ENCODE measurements at regions not wholly inside any gene's neighbourhood (a gene's known extent, or its start where the extent isn't known, plus 50 kb on each side); places are given as distances from the start of the nearest gene placed in this dataset.

GRCh38 chr14:48140804-48141203 lies 465.4 kb upstream of the MDGA2 start:
- Histone ChIP-seq H3K4me3 (ENCODE audit: insufficient read length, low read depth) (no peak overlapping the region), H3K9ac (ENCODE audit: insufficient read length, low read depth) (no peak overlapping the region), H3K36me3 (ENCODE audit: insufficient read depth, insufficient read length, low read length) (no peaks in the 10 kb centered on the region), H3K4me1 (ENCODE audit: insufficient read depth, insufficient read length) (no peaks in the 10 kb centered on the region), H3K27me3 (ENCODE audit: insufficient read depth, insufficient read length) (no peaks in the 10 kb centered on the region), H3K9me3 (ENCODE audit: insufficient read depth, low read length) (no peaks in the 10 kb centered on the region)
- TF ChIP-seq YY1 (IDR thresholded peaks at IDR 0.05; ENCODE audit: insufficient read depth, insufficient read length), result no peak
- TF ChIP-seq ZNF274 (IDR thresholded peaks at IDR 0.05; ENCODE audit: low read depth, low read length), result no peak
- no peak for TF ChIP-seq SUZ12 (IDR thresholded peaks at IDR 0.05; ENCODE audit: extremely low read depth, insufficient read depth, insufficient read length)
- DNase-seq (ENCODE audit: low read depth, low spot score), result no peak

GRCh38 chr14:48129472-48129871 lies 454.1 kb upstream of the MDGA2 start:
- Histone ChIP-seq H3K36me3 (ENCODE audit: insufficient read depth, insufficient read length, low read length) (no peaks in the 10 kb centered on the region), H3K9ac (ENCODE audit: insufficient read length, low read depth) (no peak overlapping the region), H3K4me3 (ENCODE audit: insufficient read length, low read depth) (no peak overlapping the region), H3K4me1 (ENCODE audit: insufficient read depth, insufficient read length) (no peaks in the 10 kb centered on the region), H3K9me3 (ENCODE audit: insufficient read depth, low read length) (no peaks in the 10 kb centered on the region), H3K27me3 (ENCODE audit: insufficient read depth, insufficient read length) (no peaks in the 10 kb centered on the region)
- TF ChIP-seq YY1 (IDR thresholded peaks at IDR 0.05; ENCODE audit: insufficient read depth, insufficient read length), result no peak
- no peak for TF ChIP-seq SUZ12 (IDR thresholded peaks at IDR 0.05; ENCODE audit: extremely low read depth, insufficient read depth, insufficient read length)
- no peak for TF ChIP-seq ZNF274 (IDR thresholded peaks at IDR 0.05; ENCODE audit: low read depth, low read length)
- DNase-seq (ENCODE audit: low read depth, low spot score), result no peak

GRCh38 chr14:48127674-48128073 lies 452.3 kb upstream of the MDGA2 start:
- TF ChIP-seq ZNF274 (IDR thresholded peaks at IDR 0.05; ENCODE audit: low read depth, low read length), result no peak
- TF ChIP-seq YY1 (IDR thresholded peaks at IDR 0.05; ENCODE audit: insufficient read depth, insufficient read length), result no peak
- no peak for TF ChIP-seq SUZ12 (IDR thresholded peaks at IDR 0.05; ENCODE audit: extremely low read depth, insufficient read depth, insufficient read length)
- DNase-seq (ENCODE audit: low read depth, low spot score), result no peak
- Histone ChIP-seq H3K9ac (ENCODE audit: insufficient read length, low read depth) (no peak overlapping the region), H3K4me1 (ENCODE audit: insufficient read depth, insufficient read length) (no peaks in the 10 kb centered on the region), H3K27me3 (ENCODE audit: insufficient read depth, insufficient read length) (no peaks in the 10 kb centered on the region), H3K4me3 (ENCODE audit: insufficient read length, low read depth) (no peak overlapping the region), H3K9me3 (ENCODE audit: insufficient read depth, low read length) (no peaks in the 10 kb centered on the region), H3K36me3 (ENCODE audit: insufficient read depth, insufficient read length, low read length) (no peaks in the 10 kb centered on the region)

- Histone ChIP-seq H3K9ac (ENCODE audit: insufficient read length, low read depth) (no peak overlapping the region), H3K27me3 (ENCODE audit: insufficient read depth, insufficient read length) (no peaks in the 10 kb centered on the region), H3K4me3 (ENCODE audit: insufficient read length, low read depth) (no peak overlapping the region), H3K36me3 (ENCODE audit: insufficient read depth, insufficient read length, low read length) (no peaks in the 10 kb centered on the region), H3K4me1 (ENCODE audit: insufficient read depth, insufficient read length) (no peaks in the 10 kb centered on the region), H3K9me3 (ENCODE audit: insufficient read depth, low read length) (no peaks in the 10 kb centered on the region)
- TF ChIP-seq SUZ12 (IDR thresholded peaks at IDR 0.05; ENCODE audit: extremely low read depth, insufficient read depth, insufficient read length) (no peak), ZNF274 (IDR thresholded peaks at IDR 0.05; ENCODE audit: low read depth, low read length) (no peak), YY1 (IDR thresholded peaks at IDR 0.05; ENCODE audit: insufficient read depth, insufficient read length) (no peak)
- DNase-seq (ENCODE audit: low read depth, low spot score), result no peak
These were observed 450.2 kb upstream of the MDGA2 start for GRCh38 chr14:48125654-48126053.

GRCh38 chr14:48113713-48114112 lies 438.3 kb upstream of the MDGA2 start:
- H3K9ac ChIP-seq (ENCODE audit: insufficient read length, low read depth), result no peak overlapping the region

GRCh38 chr14:48111151-48111550 lies 435.7 kb upstream of the MDGA2 start:
- H3K36me3 ChIP-seq (ENCODE audit: insufficient read depth, insufficient read length, low read length), result no peaks in the 10 kb centered on the region
- no peaks in the 10 kb centered on the region for H3K4me1 ChIP-seq (ENCODE audit: insufficient read depth, insufficient read length)
- no peaks in the 10 kb centered on the region for H3K9me3 ChIP-seq (ENCODE audit: insufficient read depth, low read length)
- no peaks in the 10 kb centered on the region for H3K27me3 ChIP-seq (ENCODE audit: insufficient read depth, insufficient read length)
- no peak for DNase-seq (ENCODE audit: low read depth, low spot score)
- no peak overlapping the region for H3K9ac ChIP-seq (ENCODE audit: insufficient read length, low read depth)
- no peak overlapping the region for H3K4me3 ChIP-seq (ENCODE audit: insufficient read length, low read depth)
- TF ChIP-seq YY1 (IDR thresholded peaks at IDR 0.05; ENCODE audit: insufficient read depth, insufficient read length), result no peak

More at GRCh38 chr14:48113713-48114112, 438.3 kb upstream of the MDGA2 start:
- Histone ChIP-seq H3K4me1 (ENCODE audit: insufficient read depth, insufficient read length) (no peaks in the 10 kb centered on the region), H3K4me3 (ENCODE audit: insufficient read length, low read depth) (no peak overlapping the region), H3K9me3 (ENCODE audit: insufficient read depth, low read length) (no peaks in the 10 kb centered on the region), H3K36me3 (ENCODE audit: insufficient read depth, insufficient read length, low read length) (no peaks in the 10 kb centered on the region), H3K27me3 (ENCODE audit: insufficient read depth, insufficient read length) (no peaks in the 10 kb centered on the region)
- DNase-seq (ENCODE audit: low read depth, low spot score), result no peak
- TF ChIP-seq YY1 (IDR thresholded peaks at IDR 0.05; ENCODE audit: insufficient read depth, insufficient read length), result no peak
- TF ChIP-seq SUZ12 (IDR thresholded peaks at IDR 0.05; ENCODE audit: extremely low read depth, insufficient read depth, insufficient read length), result no peak
- TF ChIP-seq ZNF274 (IDR thresholded peaks at IDR 0.05; ENCODE audit: low read depth, low read length), result no peak

- Histone ChIP-seq H3K9ac (ENCODE audit: insufficient read length, low read depth) (no peak overlapping the region), H3K4me3 (ENCODE audit: insufficient read length, low read depth) (no peak overlapping the region), H3K36me3 (ENCODE audit: insufficient read depth, insufficient read length, low read length) (no peaks in the 10 kb centered on the region), H3K9me3 (ENCODE audit: insufficient read depth, low read length) (no peaks in the 10 kb centered on the region), H3K27me3 (ENCODE audit: insufficient read depth, insufficient read length) (no peaks in the 10 kb centered on the region), H3K4me1 (ENCODE audit: insufficient read depth, insufficient read length) (no peaks in the 10 kb centered on the region)
- no peak for TF ChIP-seq ZNF274 (IDR thresholded peaks at IDR 0.05; ENCODE audit: low read depth, low read length)
- no peak for TF ChIP-seq YY1 (IDR thresholded peaks at IDR 0.05; ENCODE audit: insufficient read depth, insufficient read length)
- no peak for TF ChIP-seq SUZ12 (IDR thresholded peaks at IDR 0.05; ENCODE audit: extremely low read depth, insufficient read depth, insufficient read length)
- no peak for DNase-seq (ENCODE audit: low read depth, low spot score)
These were observed 432.2 kb upstream of the MDGA2 start for GRCh38 chr14:48107646-48108045.

- no peak for DNase-seq (ENCODE audit: low read depth, low spot score)
These were observed 421.5 kb upstream of the MDGA2 start for GRCh38 chr14:48096897-48097296.

More at GRCh38 chr14:48096897-48097296, 421.5 kb upstream of the MDGA2 start:
- no peak overlapping the region for H3K9ac ChIP-seq (ENCODE audit: insufficient read length, low read depth)
- peaks cover 2% of the 10 kb centered on the region for H3K4me1 ChIP-seq (ENCODE audit: insufficient read depth, insufficient read length)
- no peak overlapping the region for H3K4me3 ChIP-seq (ENCODE audit: insufficient read length, low read depth)
- TF ChIP-seq YY1 (IDR thresholded peaks at IDR 0.05; ENCODE audit: insufficient read depth, insufficient read length) (no peak), ZNF274 (IDR thresholded peaks at IDR 0.05; ENCODE audit: low read depth, low read length) (no peak), SUZ12 (IDR thresholded peaks at IDR 0.05; ENCODE audit: extremely low read depth, insufficient read depth, insufficient read length) (no peak)
- no peaks in the 10 kb centered on the region for H3K36me3 ChIP-seq (ENCODE audit: insufficient read depth, insufficient read length, low read length)
- no peaks in the 10 kb centered on the region for H3K9me3 ChIP-seq (ENCODE audit: insufficient read depth, low read length)
- H3K27me3 ChIP-seq (ENCODE audit: insufficient read depth, insufficient read length), result no peaks in the 10 kb centered on the region
